ENCODE measurements at regions not wholly inside any gene's neighbourhood (a gene's known extent, or its start where the extent isn't known, plus 50 kb on each side); places are given as distances from the start of the nearest gene placed in this dataset.

- Histone ChIP-seq H3K9me3 (no peaks in the 10 kb centered on the region), H3K4me1 (no peaks in the 10 kb centered on the region), H3K27ac (no peak overlapping the region), H3K27me3 (peaks cover 0 to 6% of the 10 kb centered on the region in 2 donors), H3K4me3 (no peak overlapping the region), H3K36me3 (no peaks in the 10 kb centered on the region)
- TF ChIP-seq, protein P1, sequence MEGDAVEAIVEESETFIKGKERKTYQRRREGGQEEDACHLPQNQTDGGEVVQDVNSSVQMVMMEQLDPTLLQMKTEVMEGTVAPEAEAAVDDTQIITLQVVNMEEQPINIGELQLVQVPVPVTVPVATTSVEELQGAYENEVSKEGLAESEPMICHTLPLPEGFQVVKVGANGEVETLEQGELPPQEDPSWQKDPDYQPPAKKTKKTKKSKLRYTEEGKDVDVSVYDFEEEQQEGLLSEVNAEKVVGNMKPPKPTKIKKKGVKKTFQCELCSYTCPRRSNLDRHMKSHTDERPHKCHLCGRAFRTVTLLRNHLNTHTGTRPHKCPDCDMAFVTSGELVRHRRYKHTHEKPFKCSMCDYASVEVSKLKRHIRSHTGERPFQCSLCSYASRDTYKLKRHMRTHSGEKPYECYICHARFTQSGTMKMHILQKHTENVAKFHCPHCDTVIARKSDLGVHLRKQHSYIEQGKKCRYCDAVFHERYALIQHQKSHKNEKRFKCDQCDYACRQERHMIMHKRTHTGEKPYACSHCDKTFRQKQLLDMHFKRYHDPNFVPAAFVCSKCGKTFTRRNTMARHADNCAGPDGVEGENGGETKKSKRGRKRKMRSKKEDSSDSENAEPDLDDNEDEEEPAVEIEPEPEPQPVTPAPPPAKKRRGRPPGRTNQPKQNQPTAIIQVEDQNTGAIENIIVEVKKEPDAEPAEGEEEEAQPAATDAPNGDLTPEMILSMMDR (IDR thresholded peaks at IDR 0.05): no peak
- TF ChIP-seq POLR2A (IDR thresholded peaks at IDR 0.05) (no peak), POLR2AphosphoS5 (IDR thresholded peaks at IDR 0.05) (no peak)
- intact Hi-C loops (cut with DNase I; ENCODE audit: low total_unique reads): loop anchor here (10.0 kb wide), 1 partner anchor 59 kb away; no protein-coding TSS in a partner anchor
- DNase-seq (ENCODE audit: low spot score in 2 of 2): no peak
Observed at GRCh38 chr17:45686250-45686649, 97.9 kb upstream of the CRHR1 start.

- H3K36me3 ChIP-seq: no peaks in the 10 kb centered on the region
- no peak overlapping the region for H3K4me3 ChIP-seq
- TF ChIP-seq, protein P1 (IDR thresholded peaks at IDR 0.05): no peak
- no peak for TF ChIP-seq POLR2AphosphoS5 (IDR thresholded peaks at IDR 0.05)
- no peak for TF ChIP-seq POLR2A (IDR thresholded peaks at IDR 0.05)
- no peak for DNase-seq (ENCODE audit: low spot score in 2 of 2)
- H3K27ac ChIP-seq: no peak overlapping the region
- H3K4me1 ChIP-seq: no peaks in the 10 kb centered on the region
- peaks cover 0 to 6% of the 10 kb centered on the region in 2 donors for H3K27me3 ChIP-seq
- intact Hi-C loops (cut with DNase I; ENCODE audit: low total_unique reads): loop anchor here (10.0 kb wide), 1 partner anchor 57 kb away; no protein-coding TSS in a partner anchor
- H3K9me3 ChIP-seq: no peaks in the 10 kb centered on the region
Observed at GRCh38 chr17:45687594-45687993, 96.5 kb upstream of the CRHR1 start.

GRCh38 chr17:45688353-45688752 is 95.8 kb upstream of the CRHR1 start:
- Histone ChIP-seq H3K4me1 (no peaks in the 10 kb centered on the region), H3K9me3 (no peaks in the 10 kb centered on the region), H3K27me3 (peaks cover 0 to 6% of the 10 kb centered on the region in 2 donors), H3K27ac (no peak overlapping the region), H3K4me3 (no peak overlapping the region), H3K36me3 (no peaks in the 10 kb centered on the region)
- TF ChIP-seq POLR2AphosphoS5 (IDR thresholded peaks at IDR 0.05) (no peak), POLR2A (IDR thresholded peaks at IDR 0.05) (no peak)
- TF ChIP-seq, protein P1 (IDR thresholded peaks at IDR 0.05): no peak
- DNase-seq (ENCODE audit: low spot score in 2 of 2): no peak
- intact Hi-C loops (cut with DNase I; ENCODE audit: low total_unique reads): loop anchor here (10.0 kb wide), 1 partner anchor 56 kb away; no protein-coding TSS in a partner anchor

DNA sequence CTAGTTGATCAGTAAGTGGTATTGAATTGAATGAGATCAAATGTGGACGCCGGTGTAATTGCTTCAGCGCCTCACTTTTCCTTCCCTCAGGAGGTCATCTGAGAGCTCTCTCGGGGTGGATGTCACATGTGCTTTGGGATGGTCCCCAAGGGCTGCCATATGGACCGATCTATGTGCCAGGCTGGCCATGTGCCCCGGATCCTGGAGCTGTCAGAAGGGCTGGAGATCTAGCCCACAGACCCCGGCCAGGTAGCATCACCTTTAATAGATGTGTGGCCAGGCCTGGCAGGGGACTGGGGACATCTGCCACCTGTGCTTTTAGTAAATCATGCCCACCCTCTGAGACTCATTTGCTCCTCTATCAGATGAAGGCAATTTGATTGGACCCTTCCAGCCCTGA is 95.3 kb upstream of the CRHR1 start:
- peaks cover 0 to 6% of the 10 kb centered on the region in 2 donors for H3K27me3 ChIP-seq
- no peak overlapping the region for H3K4me3 ChIP-seq
- no peaks in the 10 kb centered on the region for H3K4me1 ChIP-seq
- H3K27ac ChIP-seq: no peak overlapping the region
- intact Hi-C loops (cut with DNase I; ENCODE audit: low total_unique reads): loop anchor here (10.0 kb wide), 1 partner anchor 56 kb away; no protein-coding TSS in a partner anchor
- no peak for TF ChIP-seq POLR2A (IDR thresholded peaks at IDR 0.05)
- TF ChIP-seq POLR2AphosphoS5 (IDR thresholded peaks at IDR 0.05): no peak
- TF ChIP-seq, protein P1 (IDR thresholded peaks at IDR 0.05): no peak
- H3K36me3 ChIP-seq: no peaks in the 10 kb centered on the region
- no peak for DNase-seq (ENCODE audit: low spot score in 2 of 2)
- H3K9me3 ChIP-seq: no peaks in the 10 kb centered on the region

GRCh38 chr17:45689451-45689850 is 94.7 kb upstream of the CRHR1 start:
- no peaks in the 10 kb centered on the region for H3K9me3 ChIP-seq
- H3K27me3 ChIP-seq: peaks cover 0 to 6% of the 10 kb centered on the region in 2 donors
- no peak for TF ChIP-seq POLR2A (IDR thresholded peaks at IDR 0.05)
- TF ChIP-seq POLR2AphosphoS5 (IDR thresholded peaks at IDR 0.05): no peak
- TF ChIP-seq, protein P1 (IDR thresholded peaks at IDR 0.05): no peak
- intact Hi-C loops (cut with DNase I; ENCODE audit: low total_unique reads): loop anchor here (10.0 kb wide), 1 partner anchor 55 kb away; no protein-coding TSS in a partner anchor
- no peak overlapping the region for H3K4me3 ChIP-seq
- no peaks in the 10 kb centered on the region for H3K4me1 ChIP-seq
- H3K27ac ChIP-seq: no peak overlapping the region
- DNase-seq (ENCODE audit: low spot score in 2 of 2): no peak
- no peaks in the 10 kb centered on the region for H3K36me3 ChIP-seq

All from breast epithelium (tissue), 4 donors.